ENCODE measurements at regions not wholly inside any gene's neighbourhood (a gene's known extent, or its start where the extent isn't known, plus 50 kb on each side); places are given as distances from the start of the nearest gene placed in this dataset.
"Not testable (repeated sequence)": the region's sequence is repeated elsewhere in the genome, so short reads cannot be mapped to it uniquely, and the experiment has no call there.

- ChIA-PET POLR2A (no interaction called here), CTCF (interaction anchor here (0.6 kb wide), 1 partner anchor 601 kb away, joined by 4 read pairs; no protein-coding TSS in a partner anchor)
- DNase-seq = no peak
Observed at GRCh38 chr7:106583706-106584690, 77.0 kb downstream of the CCDC71L start.

GRCh38 chr7:106583100-106583499 lies 77.9 kb downstream of the CCDC71L start:
- Mint-ChIP-seq H3K27me3 (ENCODE audit: insufficient read depth, unreplicated experiment) (peaks cover 16% of the 10 kb centered on the region), H3K9me3 (ENCODE audit: unreplicated experiment) (no peaks in the 10 kb centered on the region), H3K36me3 (ENCODE audit: insufficient read depth, unreplicated experiment) (no peaks in the 10 kb centered on the region), H3K27ac (ENCODE audit: unreplicated experiment) (no peak overlapping the region), H3K4me1 (ENCODE audit: low read depth, unreplicated experiment) (no peaks in the 10 kb centered on the region), H3K4me3 (ENCODE audit: unreplicated experiment) (no peak overlapping the region)
- ChIA-PET CTCF (interaction anchor here (0.6 kb wide), 1 partner anchor 600 kb away, joined by 4 read pairs; no protein-coding TSS in a partner anchor), POLR2A (no interaction called here)
- DNase-seq = no peak
- TF ChIP-seq CTCF (IDR thresholded peaks at IDR 0.05; ENCODE audit: insufficient read depth in 1 of 2, low read depth in 1 of 2, low read length in 1 of 2, severe bottlenecking in 1 of 2, unreplicated experiment in 1 of 2) = no peak
- BruUV-seq (replicated peaks) = no TSS peak
- Histone ChIP-seq H3K9me3 (no peaks in the 10 kb centered on the region), H3K27me3 (replicated peaks; ENCODE audit: control insufficient read depth, insufficient read depth, low read length) (no peaks in the 10 kb centered on the region), H3K4me1 (no peaks in the 10 kb centered on the region), H3K4me3 (ENCODE audit: low read depth, low read length) (no peak overlapping the region), H3K36me3 (ENCODE audit: control insufficient read depth, insufficient read depth, low read length) (no peaks in the 10 kb centered on the region)
- intact Hi-C loops (cut with micrococcal nuclease; ENCODE audit: unreplicated experiment) = no loop called here

More at GRCh38 chr7:106583706-106584690, 77.0 kb downstream of the CCDC71L start:
- TF ChIP-seq CTCF (IDR thresholded peaks at IDR 0.05; ENCODE audit: insufficient read depth in 1 of 2, low read depth in 1 of 2, low read length in 1 of 2, severe bottlenecking in 1 of 2, unreplicated experiment in 1 of 2) = no peak
- H3K9me3 ChIP-seq = no peaks in the 10 kb centered on the region
- intact Hi-C loops (cut with micrococcal nuclease; ENCODE audit: unreplicated experiment) = no loop called here
- H3K27me3 ChIP-seq (replicated peaks; ENCODE audit: control insufficient read depth, insufficient read depth, low read length) = no peaks in the 10 kb centered on the region
- H3K4me1 Mint-ChIP-seq (ENCODE audit: low read depth, unreplicated experiment) = no peaks in the 10 kb centered on the region
- no peaks in the 10 kb centered on the region for H3K4me1 ChIP-seq
- no peaks in the 10 kb centered on the region for H3K36me3 Mint-ChIP-seq (ENCODE audit: insufficient read depth, unreplicated experiment)
- H3K36me3 ChIP-seq (ENCODE audit: control insufficient read depth, insufficient read depth, low read length) = no peaks in the 10 kb centered on the region
- H3K9me3 Mint-ChIP-seq (ENCODE audit: unreplicated experiment) = no peaks in the 10 kb centered on the region
- no TSS peak for BruUV-seq (replicated peaks)
- H3K27ac Mint-ChIP-seq (ENCODE audit: unreplicated experiment) = no peak overlapping the region
- H3K27me3 Mint-ChIP-seq (ENCODE audit: insufficient read depth, unreplicated experiment) = peaks cover 14% of the 10 kb centered on the region
- no peak overlapping the region for H3K4me3 Mint-ChIP-seq (ENCODE audit: unreplicated experiment)
- H3K4me3 ChIP-seq (ENCODE audit: low read depth, low read length) = no peak overlapping the region

DNA sequence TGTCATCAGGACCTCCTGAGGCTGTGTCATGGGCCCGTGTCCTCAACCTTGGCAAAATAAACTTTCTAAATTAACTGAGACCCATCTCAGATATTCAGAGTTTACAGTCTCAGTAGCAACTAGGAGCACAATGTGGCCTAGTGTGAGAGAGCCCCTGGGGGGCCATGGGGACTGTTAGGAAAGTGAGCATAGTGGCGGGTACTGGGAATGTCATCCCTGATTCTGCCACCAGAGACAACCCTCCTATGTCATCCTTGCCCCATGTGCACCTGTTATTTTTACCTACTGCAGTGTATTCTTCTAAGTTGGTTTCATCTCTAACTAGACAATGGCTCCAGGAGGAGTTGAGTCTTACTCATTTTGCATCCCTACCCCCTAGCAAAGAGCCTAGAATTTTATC lies 78.6 kb downstream of the CCDC71L start:
- no peaks in the 10 kb centered on the region for H3K4me1 ChIP-seq
- DNase-seq = no peak
- intact Hi-C loops (cut with micrococcal nuclease; ENCODE audit: unreplicated experiment) = no loop called here
- BruUV-seq (replicated peaks) = no TSS peak
- H3K4me3 ChIP-seq (ENCODE audit: low read depth, low read length) = no peak overlapping the region
- no peak overlapping the region for H3K4me3 Mint-ChIP-seq (ENCODE audit: unreplicated experiment)
- H3K9me3 Mint-ChIP-seq (ENCODE audit: unreplicated experiment) = no peaks in the 10 kb centered on the region
- H3K27ac Mint-ChIP-seq (ENCODE audit: unreplicated experiment) = no peak overlapping the region
- no peaks in the 10 kb centered on the region for H3K4me1 Mint-ChIP-seq (ENCODE audit: low read depth, unreplicated experiment)
- H3K27me3 Mint-ChIP-seq (ENCODE audit: insufficient read depth, unreplicated experiment) = peaks cover 22% of the 10 kb centered on the region
- ChIA-PET POLR2A (no interaction called here), CTCF (no interaction called here)
- no peaks in the 10 kb centered on the region for H3K36me3 Mint-ChIP-seq (ENCODE audit: insufficient read depth, unreplicated experiment)
- no peaks in the 10 kb centered on the region for H3K36me3 ChIP-seq (ENCODE audit: control insufficient read depth, insufficient read depth, low read length)
- no peak for TF ChIP-seq CTCF (IDR thresholded peaks at IDR 0.05; ENCODE audit: insufficient read depth in 1 of 2, low read depth in 1 of 2, low read length in 1 of 2, severe bottlenecking in 1 of 2, unreplicated experiment in 1 of 2)
- H3K9me3 ChIP-seq = no peaks in the 10 kb centered on the region
- H3K27me3 ChIP-seq (replicated peaks; ENCODE audit: control insufficient read depth, insufficient read depth, low read length) = no peaks in the 10 kb centered on the region

- POLR2A ChIA-PET; H3K4me3 ChIP-seq (ENCODE audit: low read depth, low read length); DNase-seq; H3K27ac Mint-ChIP-seq (ENCODE audit: unreplicated experiment); H3K4me3 Mint-ChIP-seq (ENCODE audit: unreplicated experiment); H3K36me3 Mint-ChIP-seq (ENCODE audit: insufficient read depth, unreplicated experiment); H3K4me1 Mint-ChIP-seq (ENCODE audit: low read depth, unreplicated experiment); intact Hi-C loops (cut with micrococcal nuclease; ENCODE audit: unreplicated experiment); BruUV-seq (replicated peaks); H3K27me3 ChIP-seq (replicated peaks; ENCODE audit: control insufficient read depth, insufficient read depth, low read length); H3K9me3 Mint-ChIP-seq (ENCODE audit: unreplicated experiment); CTCF ChIA-PET; H3K4me1 ChIP-seq; H3K36me3 ChIP-seq (ENCODE audit: control insufficient read depth, insufficient read depth, low read length); H3K9me3 ChIP-seq: not testable (repeated sequence)
- peaks cover 16% of the 10 kb centered on the region for H3K27me3 Mint-ChIP-seq (ENCODE audit: insufficient read depth, unreplicated experiment)
Observed at GRCh38 chr7:106579086-106579485, 81.9 kb downstream of the CCDC71L start.

Measured in Caco-2 (cell line).